IPS-20b (cell line): ENCODE measurements at regions not wholly inside any gene's neighbourhood (a gene's known extent, or its start where the extent isn't known, plus 50 kb on each side); places are given as distances from the start of the nearest gene placed in this dataset.
"Not testable (repeated sequence)": the region's sequence is repeated elsewhere in the genome, so short reads cannot be mapped to it uniquely, and the experiment has no call there.

Source experiments
- H3K27ac ChIP-seq: one replicate; pipeline ENCODE4 v1.5.1; 2013; ENCODE audit warnings: low read length
- H3K27me3 ChIP-seq: 2 replicates; pipeline ENCODE4 v1.6.1; 2013; ENCODE audit warnings: mild to moderate bottlenecking, low read length, inconsistent platforms; ENCODE audit not compliant: insufficient read depth
- H3K36me3 ChIP-seq: 2 replicates; pipeline ENCODE4 v1.6.1; 2013; ENCODE audit warnings: low read depth, mild to moderate bottlenecking, inconsistent platforms, low read length, moderate library complexity; ENCODE audit not compliant: insufficient read depth
- H3K4me1 ChIP-seq: 2 replicates; pipeline ENCODE4 v1.6.1; 2013; ENCODE audit warnings: mild to moderate bottlenecking, control low read depth, inconsistent platforms, low read length, moderate library complexity; ENCODE audit not compliant: insufficient read depth
- H3K4me3 ChIP-seq: 2 replicates; pipeline ENCODE4 v1.5.1; 2013; ENCODE audit warnings: mild to moderate bottlenecking, low read length, inconsistent platforms
- H3K9ac ChIP-seq: 2 replicates; pipeline ENCODE4 v1.6.1; 2013; ENCODE audit warnings: low read depth, mild to moderate bottlenecking, inconsistent platforms, low read length, moderate library complexity
- H3K9me3 ChIP-seq: 2 replicates; pipeline ENCODE4 v1.6.1; 2013; ENCODE audit warnings: mild to moderate bottlenecking, low read depth, low read length, inconsistent platforms; ENCODE audit not compliant: insufficient read depth

GRCh38 chr1:98299861-98300260, 361.7 kb upstream of the SNX7 start:
- Histone ChIP-seq H3K4me1 (no peaks in the 10 kb centered on the region), H3K36me3 (no peaks in the 10 kb centered on the region), H3K27me3 (no peaks in the 10 kb centered on the region), H3K9me3 (no peaks in the 10 kb centered on the region; the same call in 1 of the 2 replicates), H3K27ac (no peak overlapping the region), H3K4me3 (no peak overlapping the region), H3K9ac (no peak overlapping the region)

GRCh38 chr1:98299313-98299712, 362.2 kb upstream of the SNX7 start:
- Histone ChIP-seq H3K27me3 (no peaks in the 10 kb centered on the region), H3K9me3 (no peaks in the 10 kb centered on the region; the same call in 1 of the 2 replicates), H3K4me3 (no peak overlapping the region), H3K36me3 (no peaks in the 10 kb centered on the region), H3K27ac (no peak overlapping the region), H3K4me1 (no peaks in the 10 kb centered on the region), H3K9ac (no peak overlapping the region)

GRCh38 chr1:98298319-98298718, 363.2 kb upstream of the SNX7 start:
- H3K4me3 ChIP-seq, result no peak overlapping the region

GRCh38 chr1:98296681-98297080, 364.8 kb upstream of the SNX7 start:
- Histone ChIP-seq H3K27ac (no peak overlapping the region), H3K9ac (no peak overlapping the region), H3K36me3 (no peaks in the 10 kb centered on the region), H3K4me1 (no peaks in the 10 kb centered on the region), H3K9me3 (no peaks in the 10 kb centered on the region; the same call in 1 of the 2 replicates), H3K4me3 (no peak overlapping the region), H3K27me3 (no peaks in the 10 kb centered on the region)

More at GRCh38 chr1:98298319-98298718, 363.2 kb upstream of the SNX7 start:
- Histone ChIP-seq H3K27ac (no peak overlapping the region), H3K4me1 (no peaks in the 10 kb centered on the region), H3K36me3 (no peaks in the 10 kb centered on the region), H3K27me3 (no peaks in the 10 kb centered on the region), H3K9me3 (no peaks in the 10 kb centered on the region; the same call in 1 of the 2 replicates), H3K9ac (no peak overlapping the region)

GRCh38 chr1:98294127-98294526, 367.4 kb upstream of the SNX7 start:
- Histone ChIP-seq H3K9ac (no peak overlapping the region), H3K36me3 (no peaks in the 10 kb centered on the region), H3K4me1 (no peaks in the 10 kb centered on the region), H3K9me3 (no peaks in the 10 kb centered on the region), H3K27ac (no peak overlapping the region), H3K27me3 (no peaks in the 10 kb centered on the region), H3K4me3 (no peak overlapping the region)

GRCh38 chr1:98292994-98293393, 368.5 kb upstream of the SNX7 start:
- H3K9ac ChIP-seq, result no peak overlapping the region
- no peaks in the 10 kb centered on the region for H3K27me3 ChIP-seq
- no peak overlapping the region for H3K27ac ChIP-seq
- no peaks in the 10 kb centered on the region for H3K36me3 ChIP-seq
- H3K4me1 ChIP-seq, result no peaks in the 10 kb centered on the region
- H3K4me3 ChIP-seq, result no peak overlapping the region
- no peaks in the 10 kb centered on the region for H3K9me3 ChIP-seq

GRCh38 chr1:98289311-98289710, 368.5 kb upstream of the DPYD start:
- Histone ChIP-seq H3K9ac (no peak overlapping the region), H3K9me3 (no peaks in the 10 kb centered on the region), H3K36me3 (no peaks in the 10 kb centered on the region), H3K27me3 (no peaks in the 10 kb centered on the region), H3K4me1 (no peaks in the 10 kb centered on the region), H3K27ac (no peak overlapping the region), H3K4me3 (no peak overlapping the region)

GRCh38 chr1:98288494-98288893, 367.7 kb upstream of the DPYD start:
- Histone ChIP-seq H3K9ac (no peak overlapping the region), H3K4me3 (no peak overlapping the region), H3K36me3 (no peaks in the 10 kb centered on the region), H3K9me3 (no peaks in the 10 kb centered on the region), H3K27ac (no peak overlapping the region), H3K27me3 (no peaks in the 10 kb centered on the region), H3K4me1 (no peaks in the 10 kb centered on the region)

GRCh38 chr1:98287626-98288025, 366.8 kb upstream of the DPYD start:
- Histone ChIP-seq H3K27me3 (no peaks in the 10 kb centered on the region), H3K4me3 (no peak overlapping the region), H3K36me3 (no peaks in the 10 kb centered on the region), H3K4me1 (no peaks in the 10 kb centered on the region), H3K27ac (no peak overlapping the region), H3K9me3 (no peaks in the 10 kb centered on the region), H3K9ac (no peak overlapping the region)

- Histone ChIP-seq H3K27me3 (no peaks in the 10 kb centered on the region), H3K9me3 (no peaks in the 10 kb centered on the region), H3K27ac (no peak overlapping the region), H3K4me3 (no peak overlapping the region), H3K4me1 (no peaks in the 10 kb centered on the region), H3K36me3 (no peaks in the 10 kb centered on the region), H3K9ac (no peak overlapping the region)
Measured at GRCh38 chr1:98286656-98287055, 365.8 kb upstream of the DPYD start.

GRCh38 chr1:98285286-98285685, 364.5 kb upstream of the DPYD start:
- H3K4me3 ChIP-seq, H3K9ac ChIP-seq, H3K27ac ChIP-seq, H3K36me3 ChIP-seq, H3K9me3 ChIP-seq, H3K27me3 ChIP-seq, H3K4me1 ChIP-seq: not testable (repeated sequence)

- H3K27ac ChIP-seq, result no peak overlapping the region
- H3K36me3 ChIP-seq, result no peaks in the 10 kb centered on the region
- H3K4me1 ChIP-seq, result peaks cover 32% of the 10 kb centered on the region
- no peak overlapping the region for H3K9ac ChIP-seq
- no peaks in the 10 kb centered on the region for H3K27me3 ChIP-seq
- no peak overlapping the region for H3K4me3 ChIP-seq
- no peaks in the 10 kb centered on the region for H3K9me3 ChIP-seq
Measured at GRCh38 chr1:98280049-98280448, 359.2 kb upstream of the DPYD start.

GRCh38 chr1:98278055-98278454, 357.2 kb upstream of the DPYD start:
- Histone ChIP-seq H3K27ac (no peak overlapping the region), H3K4me1 (peaks cover 32% of the 10 kb centered on the region), H3K9ac (no peak overlapping the region), H3K36me3 (no peaks in the 10 kb centered on the region), H3K9me3 (no peaks in the 10 kb centered on the region), H3K4me3 (no peak overlapping the region), H3K27me3 (no peaks in the 10 kb centered on the region)
